ENCODE measurements at regions not wholly inside any gene's neighbourhood (a gene's known extent, or its start where the extent isn't known, plus 50 kb on each side); places are given as distances from the start of the nearest gene placed in this dataset.

DNA sequence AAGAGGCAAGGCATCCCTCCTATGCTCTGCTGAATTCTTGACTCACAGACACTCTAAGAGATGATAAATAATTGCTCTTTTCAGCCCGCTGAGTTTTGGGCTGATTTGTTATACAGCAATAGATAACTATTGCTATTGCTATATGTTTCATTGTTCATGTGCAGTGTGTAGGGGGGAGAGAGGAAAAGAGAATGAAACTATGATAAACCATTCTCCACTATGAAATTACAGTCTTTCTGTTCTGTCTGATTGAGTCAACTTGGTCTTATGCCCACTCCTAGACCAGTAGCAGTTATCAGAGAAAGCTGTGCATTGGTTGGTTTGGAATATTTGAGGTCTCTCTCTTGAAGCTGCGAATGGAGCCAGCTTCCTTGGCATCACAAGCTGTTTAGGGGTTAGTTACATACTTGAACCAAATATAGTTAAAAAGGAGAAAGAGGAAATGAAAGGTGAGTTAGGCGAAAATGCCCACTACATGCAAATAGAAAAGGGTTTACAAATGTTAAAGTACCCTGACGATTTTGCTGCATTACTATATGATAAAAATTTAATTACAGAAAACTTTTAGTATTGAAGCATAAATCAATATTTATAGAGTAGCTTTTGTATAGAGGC is 136.3 kb upstream of the ACTBL2 start (continued):
- TF ChIP-seq FOXM1 (IDR thresholded peaks at IDR 0.05; ENCODE audit: low read depth), result no peak
- no peak for TF ChIP-seq TEAD4 (IDR thresholded peaks at IDR 0.05; ENCODE audit: borderline replicate concordance, insufficient read depth)
- TF ChIP-seq RAD21 (IDR thresholded peaks at IDR 0.05; ENCODE audit: low read length), result no peak
- no peak for TF ChIP-seq EP300 (IDR thresholded peaks at IDR 0.05; ENCODE audit: borderline replicate concordance in 1 of 2, low read depth in 1 of 2, low read length in 1 of 2)
- TF ChIP-seq, protein P1, sequence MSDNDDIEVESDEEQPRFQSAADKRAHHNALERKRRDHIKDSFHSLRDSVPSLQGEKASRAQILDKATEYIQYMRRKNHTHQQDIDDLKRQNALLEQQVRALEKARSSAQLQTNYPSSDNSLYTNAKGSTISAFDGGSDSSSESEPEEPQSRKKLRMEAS (IDR thresholded peaks at IDR 0.05; ENCODE audit: low read depth), result no peak
- TF ChIP-seq YY1 (IDR thresholded peaks at IDR 0.05; ENCODE audit: low read depth), result no peak
- TF ChIP-seq TAF1 (IDR thresholded peaks at IDR 0.05; ENCODE audit: borderline replicate concordance, low read depth, low read length), result no peak

DNA sequence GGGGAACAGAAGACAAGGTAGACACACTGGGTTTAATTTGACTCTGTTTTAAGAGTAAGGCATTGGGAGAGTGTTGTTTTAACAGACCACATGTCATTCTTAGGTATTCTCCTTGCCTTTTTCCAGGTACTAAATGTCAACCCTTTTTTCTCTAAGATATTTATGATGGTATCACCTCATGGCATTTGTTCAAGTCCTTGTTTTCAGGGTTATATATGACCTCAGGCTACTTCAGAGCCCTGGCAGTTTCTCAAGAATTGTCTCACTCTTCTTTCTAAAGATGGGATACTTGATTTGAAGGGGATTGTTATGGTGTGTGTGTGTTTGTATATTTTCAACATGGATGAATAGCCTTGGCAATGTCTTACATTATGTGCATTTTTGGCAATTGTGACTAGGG is 131.1 kb upstream of the ACTBL2 start:
- CTCF ChIA-PET, result no interaction called here
- no peak overlapping the region for H3K4me3 ChIP-seq (ENCODE audit: low read depth in 2 of 2, low read length in 1 of 2)
- TF ChIP-seq SIN3A (IDR thresholded peaks at IDR 0.05; ENCODE audit: borderline replicate concordance, low read depth, low read length), result no peak
- TF ChIP-seq FOXM1 (IDR thresholded peaks at IDR 0.05; ENCODE audit: low read depth), result no peak
- no peak for TF ChIP-seq RAD21 (IDR thresholded peaks at IDR 0.05; ENCODE audit: low read length)
- no peak for TF ChIP-seq POLR2AphosphoS5 (IDR thresholded peaks at IDR 0.05; ENCODE audit: low read depth, low read length)
- no peak for TF ChIP-seq ELF1 (IDR thresholded peaks at IDR 0.05)
- TF ChIP-seq, protein P2, sequence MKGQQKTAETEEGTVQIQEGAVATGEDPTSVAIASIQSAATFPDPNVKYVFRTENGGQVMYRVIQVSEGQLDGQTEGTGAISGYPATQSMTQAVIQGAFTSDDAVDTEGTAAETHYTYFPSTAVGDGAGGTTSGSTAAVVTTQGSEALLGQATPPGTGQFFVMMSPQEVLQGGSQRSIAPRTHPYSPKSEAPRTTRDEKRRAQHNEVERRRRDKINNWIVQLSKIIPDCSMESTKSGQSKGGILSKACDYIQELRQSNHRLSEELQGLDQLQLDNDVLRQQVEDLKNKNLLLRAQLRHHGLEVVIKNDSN (IDR thresholded peaks at IDR 0.05; ENCODE audit: borderline replicate concordance, low read depth), result no peak
- TF ChIP-seq, protein P3, sequence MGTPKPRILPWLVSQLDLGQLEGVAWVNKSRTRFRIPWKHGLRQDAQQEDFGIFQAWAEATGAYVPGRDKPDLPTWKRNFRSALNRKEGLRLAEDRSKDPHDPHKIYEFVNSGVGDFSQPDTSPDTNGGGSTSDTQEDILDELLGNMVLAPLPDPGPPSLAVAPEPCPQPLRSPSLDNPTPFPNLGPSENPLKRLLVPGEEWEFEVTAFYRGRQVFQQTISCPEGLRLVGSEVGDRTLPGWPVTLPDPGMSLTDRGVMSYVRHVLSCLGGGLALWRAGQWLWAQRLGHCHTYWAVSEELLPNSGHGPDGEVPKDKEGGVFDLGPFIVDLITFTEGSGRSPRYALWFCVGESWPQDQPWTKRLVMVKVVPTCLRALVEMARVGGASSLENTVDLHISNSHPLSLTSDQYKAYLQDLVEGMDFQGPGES (IDR thresholded peaks at IDR 0.05; ENCODE audit: low read depth, low read length), result no peak
- TF ChIP-seq GABPA (IDR thresholded peaks at IDR 0.05; ENCODE audit: low read depth), result no peak
- TF ChIP-seq RCOR1 (IDR thresholded peaks at IDR 0.05; ENCODE audit: low read length), result no peak
- TF ChIP-seq NFIC (IDR thresholded peaks at IDR 0.05; ENCODE audit: borderline replicate concordance), result no peak
- no peak for TF ChIP-seq RFX5 (IDR thresholded peaks at IDR 0.05; ENCODE audit: low read length)
- TF ChIP-seq EZH2phosphoT487 (IDR thresholded peaks at IDR 0.05; ENCODE audit: borderline replicate concordance, low read depth), result no peak
- TF ChIP-seq, protein P1 (IDR thresholded peaks at IDR 0.05; ENCODE audit: low read depth), result no peak
- TF ChIP-seq, protein P4, sequence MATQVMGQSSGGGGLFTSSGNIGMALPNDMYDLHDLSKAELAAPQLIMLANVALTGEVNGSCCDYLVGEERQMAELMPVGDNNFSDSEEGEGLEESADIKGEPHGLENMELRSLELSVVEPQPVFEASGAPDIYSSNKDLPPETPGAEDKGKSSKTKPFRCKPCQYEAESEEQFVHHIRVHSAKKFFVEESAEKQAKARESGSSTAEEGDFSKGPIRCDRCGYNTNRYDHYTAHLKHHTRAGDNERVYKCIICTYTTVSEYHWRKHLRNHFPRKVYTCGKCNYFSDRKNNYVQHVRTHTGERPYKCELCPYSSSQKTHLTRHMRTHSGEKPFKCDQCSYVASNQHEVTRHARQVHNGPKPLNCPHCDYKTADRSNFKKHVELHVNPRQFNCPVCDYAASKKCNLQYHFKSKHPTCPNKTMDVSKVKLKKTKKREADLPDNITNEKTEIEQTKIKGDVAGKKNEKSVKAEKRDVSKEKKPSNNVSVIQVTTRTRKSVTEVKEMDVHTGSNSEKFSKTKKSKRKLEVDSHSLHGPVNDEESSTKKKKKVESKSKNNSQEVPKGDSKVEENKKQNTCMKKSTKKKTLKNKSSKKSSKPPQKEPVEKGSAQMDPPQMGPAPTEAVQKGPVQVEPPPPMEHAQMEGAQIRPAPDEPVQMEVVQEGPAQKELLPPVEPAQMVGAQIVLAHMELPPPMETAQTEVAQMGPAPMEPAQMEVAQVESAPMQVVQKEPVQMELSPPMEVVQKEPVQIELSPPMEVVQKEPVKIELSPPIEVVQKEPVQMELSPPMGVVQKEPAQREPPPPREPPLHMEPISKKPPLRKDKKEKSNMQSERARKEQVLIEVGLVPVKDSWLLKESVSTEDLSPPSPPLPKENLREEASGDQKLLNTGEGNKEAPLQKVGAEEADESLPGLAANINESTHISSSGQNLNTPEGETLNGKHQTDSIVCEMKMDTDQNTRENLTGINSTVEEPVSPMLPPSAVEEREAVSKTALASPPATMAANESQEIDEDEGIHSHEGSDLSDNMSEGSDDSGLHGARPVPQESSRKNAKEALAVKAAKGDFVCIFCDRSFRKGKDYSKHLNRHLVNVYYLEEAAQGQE (IDR thresholded peaks at IDR 0.05; ENCODE audit: low read depth, low read length), result no peak
- TF ChIP-seq, protein P5, sequence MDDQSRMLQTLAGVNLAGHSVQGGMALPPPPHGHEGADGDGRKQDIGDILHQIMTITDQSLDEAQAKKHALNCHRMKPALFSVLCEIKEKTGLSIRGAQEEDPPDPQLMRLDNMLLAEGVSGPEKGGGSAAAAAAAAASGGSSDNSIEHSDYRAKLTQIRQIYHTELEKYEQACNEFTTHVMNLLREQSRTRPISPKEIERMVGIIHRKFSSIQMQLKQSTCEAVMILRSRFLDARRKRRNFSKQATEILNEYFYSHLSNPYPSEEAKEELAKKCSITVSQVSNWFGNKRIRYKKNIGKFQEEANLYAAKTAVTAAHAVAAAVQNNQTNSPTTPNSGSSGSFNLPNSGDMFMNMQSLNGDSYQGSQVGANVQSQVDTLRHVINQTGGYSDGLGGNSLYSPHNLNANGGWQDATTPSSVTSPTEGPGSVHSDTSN (IDR thresholded peaks at IDR 0.05), result no peak
- TF ChIP-seq FOSL2 (IDR thresholded peaks at IDR 0.05; ENCODE audit: borderline replicate concordance, low read depth), result no peak
- no peak for TF ChIP-seq GATA2 (CRISPR knock-in tag; IDR thresholded peaks at IDR 0.05)
- TF ChIP-seq NRF1 (IDR thresholded peaks at IDR 0.05; ENCODE audit: low read depth, low read length), result no peak
- TF ChIP-seq MXI1 (IDR thresholded peaks at IDR 0.05; ENCODE audit: low read depth, low read length), result no peak
- no peak for TF ChIP-seq TAF1 (IDR thresholded peaks at IDR 0.05; ENCODE audit: borderline replicate concordance, low read depth, low read length)
- H3F3A ChIP-seq (replicated peaks; ENCODE audit: insufficient read depth), result no peaks in the 10 kb centered on the region
- no peaks in the 10 kb centered on the region for H3K27me3 ChIP-seq (ENCODE audit: insufficient read depth)
- H3K9me2 ChIP-seq, result 0 out of 2 replicates have a peak, but pooled peaks cover 5% of the 10 kb centered on the region
- no peaks in the 10 kb centered on the region for H3K9me3 ChIP-seq
- no peak overlapping the region for H3K27ac ChIP-seq (ENCODE audit: low read depth in 2 of 2, low read length in 1 of 2)
- H3K9ac ChIP-seq, result no peak overlapping the region
- H3K79me2 ChIP-seq (ENCODE audit: insufficient read depth), result no peaks in the 10 kb centered on the region
- no peaks in the 10 kb centered on the region for H3K4me1 ChIP-seq (ENCODE audit: control insufficient read depth in 1 of 2, insufficient read depth in 2 of 2, low read depth in 1 of 2, low read length in 1 of 2)
- no peak overlapping the region for H3K4me2 ChIP-seq
- H2AFZ ChIP-seq (ENCODE audit: low read depth), result no peak overlapping the region
- no peaks in the 10 kb centered on the region for H3K36me3 ChIP-seq (replicated peaks in 1 of 2; ENCODE audit: control insufficient read depth in 1 of 2, insufficient read depth in 2 of 2, low read length in 1 of 2)
- no peak for DNase-seq
- no peaks in the 10 kb centered on the region for H4K20me1 ChIP-seq (ENCODE audit: insufficient read depth)
- POLR2A ChIA-PET, result no interaction called here
